Brain microvascular endothelial cell (primary cell): ENCODE measurements at regions not wholly inside any gene's neighbourhood (a gene's known extent, or its start where the extent isn't known, plus 50 kb on each side); places are given as distances from the start of the nearest gene placed in this dataset.

Experiments used
- DNase-seq: peaks from one replicate; pipeline ENCODE4 v3.0.0-alpha.2; 2020
- H3K27ac ChIP-seq: fragments of 250-450 bp; sonication (Bioruptor Pico); 2 replicates; pipeline ENCODE4 v1.5.1; 2020; ENCODE audit warnings: mild to moderate bottlenecking, moderate library complexity
- H3K27me3 ChIP-seq: fragments of 250-450 bp; sonication (Bioruptor Pico); replicated peaks from 2 replicates; pipeline ENCODE4 v1.5.1; 2020; ENCODE audit warnings: mild to moderate bottlenecking
- H3K36me3 ChIP-seq: fragments of 250-450 bp; sonication (Bioruptor Pico); replicated peaks from 2 replicates; pipeline ENCODE4 v1.5.1; 2020; ENCODE audit warnings: mild to moderate bottlenecking
- H3K4me3 ChIP-seq: 2 replicates; pipeline ENCODE4 v1.5.1; 2011; ENCODE audit warnings: low read depth, mild to moderate bottlenecking, control low read depth, low read length, moderate library complexity
- in situ Hi-C: cut with HindIII; loops from 2 replicates; pipeline ENCODE4 v1.10.0; 2017; ENCODE audit warnings: low sequenced_read_pairs, low pct_ligation_motif_present
- TF ChIP-seq, protein P1 (sequence below): IDR thresholded peaks from 2 replicates; pipeline ENCODE4 v1.5.1; 2011; ENCODE audit warnings: low read depth, mild to moderate bottlenecking, moderate library complexity, low read length, control low read depth, inconsistent platforms; ENCODE audit errors: missing control alignments

DNA sequence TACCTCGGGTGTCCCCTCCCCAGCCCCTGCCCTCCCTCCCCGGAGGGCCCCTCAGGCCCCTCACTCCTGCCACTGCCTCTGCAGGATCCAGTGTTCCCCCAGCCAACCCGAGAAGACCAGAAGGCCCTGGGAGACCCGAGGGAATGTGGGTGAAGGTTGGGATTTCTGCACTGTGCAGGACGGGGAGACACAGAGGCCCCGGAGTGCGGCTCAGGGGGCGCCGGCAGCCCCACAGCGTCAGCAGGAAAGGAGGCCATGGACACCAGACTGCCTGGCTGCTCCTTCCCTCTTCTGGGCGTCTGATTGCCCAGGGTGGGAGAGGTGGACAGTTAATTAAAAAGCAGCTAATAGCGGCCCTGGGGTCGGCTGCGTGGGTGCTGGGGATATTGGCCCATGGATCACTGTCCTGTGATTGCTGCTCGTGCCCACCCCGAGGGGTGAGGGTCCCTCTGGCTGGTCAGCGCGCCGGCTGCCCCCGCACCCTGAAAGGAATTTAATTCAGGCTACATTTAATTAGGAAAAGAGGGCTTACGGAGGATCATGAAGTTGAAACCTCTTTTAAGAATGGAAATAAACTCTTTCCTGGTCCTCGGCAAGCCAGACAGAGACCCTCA lies 57.8 kb upstream of the NKX1-1 start:
- Histone ChIP-seq H3K27ac (no peak overlapping the region), H3K27me3 (peaks cover 44% of the 10 kb centered on the region), H3K4me3 (no peak overlapping the region), H3K36me3 (no peaks in the 10 kb centered on the region)
- TF ChIP-seq, protein P1, sequence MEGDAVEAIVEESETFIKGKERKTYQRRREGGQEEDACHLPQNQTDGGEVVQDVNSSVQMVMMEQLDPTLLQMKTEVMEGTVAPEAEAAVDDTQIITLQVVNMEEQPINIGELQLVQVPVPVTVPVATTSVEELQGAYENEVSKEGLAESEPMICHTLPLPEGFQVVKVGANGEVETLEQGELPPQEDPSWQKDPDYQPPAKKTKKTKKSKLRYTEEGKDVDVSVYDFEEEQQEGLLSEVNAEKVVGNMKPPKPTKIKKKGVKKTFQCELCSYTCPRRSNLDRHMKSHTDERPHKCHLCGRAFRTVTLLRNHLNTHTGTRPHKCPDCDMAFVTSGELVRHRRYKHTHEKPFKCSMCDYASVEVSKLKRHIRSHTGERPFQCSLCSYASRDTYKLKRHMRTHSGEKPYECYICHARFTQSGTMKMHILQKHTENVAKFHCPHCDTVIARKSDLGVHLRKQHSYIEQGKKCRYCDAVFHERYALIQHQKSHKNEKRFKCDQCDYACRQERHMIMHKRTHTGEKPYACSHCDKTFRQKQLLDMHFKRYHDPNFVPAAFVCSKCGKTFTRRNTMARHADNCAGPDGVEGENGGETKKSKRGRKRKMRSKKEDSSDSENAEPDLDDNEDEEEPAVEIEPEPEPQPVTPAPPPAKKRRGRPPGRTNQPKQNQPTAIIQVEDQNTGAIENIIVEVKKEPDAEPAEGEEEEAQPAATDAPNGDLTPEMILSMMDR = no peak
- no peak for DNase-seq
- in situ Hi-C loops = no loop called here

DNA sequence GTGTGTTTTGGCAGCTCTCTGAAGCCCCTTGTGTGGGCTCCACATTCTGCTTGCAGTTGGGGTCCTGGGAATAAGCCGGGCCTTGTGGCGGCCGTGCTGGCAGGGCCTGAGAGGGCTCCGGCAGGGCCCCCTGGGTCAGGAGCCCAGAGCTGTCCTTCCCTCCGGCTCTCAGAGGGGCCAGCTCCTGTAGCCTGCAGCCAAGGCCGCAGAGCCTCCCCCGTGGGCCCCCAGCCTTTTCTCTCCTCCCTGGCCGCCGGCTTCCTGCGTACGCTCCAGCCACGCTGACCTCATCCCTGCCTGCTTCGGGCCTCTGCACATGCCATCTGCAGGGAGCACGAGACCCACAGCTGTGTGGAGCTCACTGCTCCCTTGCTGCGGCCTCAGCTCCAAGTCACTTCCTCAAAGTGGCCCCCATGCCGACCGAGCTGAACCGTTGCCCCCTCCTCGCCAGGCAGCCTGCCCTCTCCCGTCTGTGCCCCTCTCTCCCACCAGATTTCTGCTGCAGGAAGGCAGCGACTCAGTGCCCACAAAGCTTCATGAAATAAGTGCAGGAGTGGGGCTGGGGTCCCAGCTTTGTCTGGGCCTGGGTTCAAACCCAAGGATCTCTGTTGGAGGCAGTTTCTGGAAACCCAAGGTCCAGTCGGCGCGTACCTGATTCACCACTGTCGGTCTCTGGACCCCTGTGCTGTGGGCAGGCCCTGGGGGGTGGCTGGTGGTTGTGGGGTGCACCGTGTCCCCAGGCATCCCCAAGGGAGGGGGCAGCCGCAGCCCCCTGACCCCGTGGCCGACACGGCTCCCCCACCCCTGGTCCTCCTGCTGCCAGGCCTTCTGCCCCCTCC lies 57.1 kb upstream of the NKX1-1 start:
- DNase-seq = peak; percentile 12
- H3K27me3 ChIP-seq = peaks cover 51% of the 10 kb centered on the region
- no peak overlapping the region for H3K4me3 ChIP-seq
- in situ Hi-C loops = no loop called here
- TF ChIP-seq, protein P1 = no peak
- no peak overlapping the region for H3K27ac ChIP-seq
- H3K36me3 ChIP-seq = no peaks in the 10 kb centered on the region

DNA sequence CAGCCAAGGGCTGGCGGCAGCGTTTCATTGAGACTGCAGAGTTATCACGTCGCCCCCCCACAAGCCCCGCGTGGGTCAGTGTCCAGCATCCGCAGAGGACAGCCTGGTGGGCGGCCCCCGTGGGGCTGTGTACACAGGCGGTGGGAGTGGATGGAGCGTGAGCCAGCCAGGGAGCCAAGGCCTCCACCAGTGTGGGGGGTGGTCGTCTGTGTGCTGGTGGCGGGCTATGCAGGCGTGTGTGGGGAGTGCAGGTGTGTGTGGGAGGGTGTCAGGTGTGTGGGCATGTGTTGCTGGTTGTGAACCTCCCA lies 56.5 kb upstream of the NKX1-1 start:
- in situ Hi-C loops = no loop called here
- no peaks in the 10 kb centered on the region for H3K36me3 ChIP-seq
- H3K27me3 ChIP-seq = peaks cover 52% of the 10 kb centered on the region
- no peak overlapping the region for H3K27ac ChIP-seq
- no peak overlapping the region for H3K4me3 ChIP-seq
- DNase-seq = no peak
- TF ChIP-seq, protein P1 = no peak

GRCh38 chr4:1462009-1462767 lies 55.9 kb upstream of the NKX1-1 start:
- no peak overlapping the region for H3K4me3 ChIP-seq
- no peak for DNase-seq
- H3K36me3 ChIP-seq = no peaks in the 10 kb centered on the region
- H3K27me3 ChIP-seq = peaks cover 52% of the 10 kb centered on the region
- TF ChIP-seq, protein P1 = no peak
- in situ Hi-C loops = no loop called here
- H3K27ac ChIP-seq = no peak overlapping the region

DNA sequence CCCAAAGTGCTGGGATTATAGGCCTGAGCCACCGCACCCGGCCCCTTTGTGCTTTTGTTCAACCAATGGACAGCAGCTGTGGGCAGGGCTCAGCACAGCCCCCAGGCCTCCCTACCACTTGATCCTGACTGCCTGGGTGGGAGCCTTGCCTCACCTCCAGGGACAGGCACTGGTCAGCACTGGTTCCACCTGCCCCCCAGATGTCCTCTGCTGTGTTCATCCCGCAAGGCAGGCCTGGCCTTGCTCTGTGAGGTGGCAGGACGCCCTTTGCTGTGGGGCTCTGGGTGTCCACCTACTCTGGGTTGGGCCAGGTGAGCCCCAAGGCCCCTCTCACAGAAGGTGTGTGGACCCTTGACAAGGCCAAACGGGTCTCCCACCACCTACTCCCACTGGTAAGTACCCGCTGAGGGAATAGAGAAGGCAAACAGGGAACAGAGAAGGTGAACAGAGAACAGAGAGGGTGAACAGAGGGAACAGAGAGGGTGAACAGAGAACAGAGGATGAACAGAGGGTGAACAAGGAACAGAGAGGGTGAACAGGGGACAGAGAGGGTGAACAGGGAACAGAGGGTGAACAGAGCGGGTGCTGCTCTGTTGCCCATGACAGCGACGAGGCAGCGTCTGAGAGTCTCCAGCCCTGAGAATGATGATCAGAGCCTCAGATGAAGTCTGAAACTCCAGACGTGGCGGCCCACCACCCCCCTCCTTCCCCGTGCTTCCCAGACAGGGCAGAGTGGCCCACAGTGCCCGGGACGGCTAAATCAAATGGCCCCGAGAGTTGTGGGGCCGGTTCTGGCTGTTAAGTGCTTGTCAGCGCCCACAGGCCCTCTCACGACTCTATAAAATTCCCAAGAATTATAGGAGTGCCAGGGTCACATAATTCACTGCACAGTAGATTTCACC lies 55.0 kb upstream of the NKX1-1 start:
- Histone ChIP-seq H3K27me3 (peaks cover 52% of the 10 kb centered on the region), H3K27ac (no peak overlapping the region), H3K4me3 (no peak overlapping the region), H3K36me3 (no peaks in the 10 kb centered on the region)
- no peak for DNase-seq
- in situ Hi-C loops = no loop called here
- TF ChIP-seq, protein P1 = no peak
